ENCODE measurements at regions not wholly inside any gene's neighbourhood (a gene's known extent, or its start where the extent isn't known, plus 50 kb on each side); places are given as distances from the start of the nearest gene placed in this dataset.
"Not testable (repeated sequence)": the region's sequence is repeated elsewhere in the genome, so short reads cannot be mapped to it uniquely, and the experiment has no call there.

DNA sequence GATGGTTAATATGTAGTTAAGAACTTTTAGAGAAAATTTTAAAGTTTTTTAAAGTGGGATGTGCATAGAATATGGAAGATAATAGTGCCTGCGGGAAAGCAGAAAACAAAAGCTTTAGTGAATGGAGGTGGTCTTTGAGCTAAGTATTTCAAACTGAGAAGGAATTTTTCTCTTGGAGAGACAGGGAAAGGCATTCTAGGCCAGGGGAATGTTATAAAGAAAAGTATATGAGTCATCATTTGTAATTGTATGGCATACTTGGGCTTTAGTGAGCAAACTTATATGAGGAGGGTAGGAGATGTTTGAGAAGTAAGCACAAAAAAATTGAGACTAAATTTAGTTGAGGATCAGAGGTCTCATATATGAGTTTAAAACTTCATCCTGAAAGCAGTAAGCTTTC is 467.0 kb downstream of the PPARGC1A start:
- DNase-seq = no peak
- Mint-ChIP-seq H3K9me3 (ENCODE audit: unreplicated experiment) (no peaks in the 10 kb centered on the region), H3K36me3 (ENCODE audit: unreplicated experiment) (no peaks in the 10 kb centered on the region), H3K4me3 (ENCODE audit: unreplicated experiment) (no peak overlapping the region), H3K27me3 (ENCODE audit: unreplicated experiment) (no peaks in the 10 kb centered on the region), H3K27ac (ENCODE audit: unreplicated experiment) (no peak overlapping the region), H3K4me1 (ENCODE audit: low read depth, unreplicated experiment) (peaks cover 2% of the 10 kb centered on the region)
- TF ChIP-seq, protein P1, sequence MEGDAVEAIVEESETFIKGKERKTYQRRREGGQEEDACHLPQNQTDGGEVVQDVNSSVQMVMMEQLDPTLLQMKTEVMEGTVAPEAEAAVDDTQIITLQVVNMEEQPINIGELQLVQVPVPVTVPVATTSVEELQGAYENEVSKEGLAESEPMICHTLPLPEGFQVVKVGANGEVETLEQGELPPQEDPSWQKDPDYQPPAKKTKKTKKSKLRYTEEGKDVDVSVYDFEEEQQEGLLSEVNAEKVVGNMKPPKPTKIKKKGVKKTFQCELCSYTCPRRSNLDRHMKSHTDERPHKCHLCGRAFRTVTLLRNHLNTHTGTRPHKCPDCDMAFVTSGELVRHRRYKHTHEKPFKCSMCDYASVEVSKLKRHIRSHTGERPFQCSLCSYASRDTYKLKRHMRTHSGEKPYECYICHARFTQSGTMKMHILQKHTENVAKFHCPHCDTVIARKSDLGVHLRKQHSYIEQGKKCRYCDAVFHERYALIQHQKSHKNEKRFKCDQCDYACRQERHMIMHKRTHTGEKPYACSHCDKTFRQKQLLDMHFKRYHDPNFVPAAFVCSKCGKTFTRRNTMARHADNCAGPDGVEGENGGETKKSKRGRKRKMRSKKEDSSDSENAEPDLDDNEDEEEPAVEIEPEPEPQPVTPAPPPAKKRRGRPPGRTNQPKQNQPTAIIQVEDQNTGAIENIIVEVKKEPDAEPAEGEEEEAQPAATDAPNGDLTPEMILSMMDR (IDR thresholded peaks at IDR 0.05; ENCODE audit: partially characterized antibody, unreplicated experiment) = no peak

- H3K27me3 Mint-ChIP-seq (ENCODE audit: unreplicated experiment) = no peaks in the 10 kb centered on the region
- DNase-seq = no peak
- no peaks in the 10 kb centered on the region for H3K36me3 Mint-ChIP-seq (ENCODE audit: unreplicated experiment)
- H3K27ac Mint-ChIP-seq (ENCODE audit: unreplicated experiment) = no peak overlapping the region
- no peaks in the 10 kb centered on the region for H3K9me3 Mint-ChIP-seq (ENCODE audit: unreplicated experiment)
- TF ChIP-seq, protein P1 (IDR thresholded peaks at IDR 0.05; ENCODE audit: partially characterized antibody, unreplicated experiment) = no peak
- H3K4me1 Mint-ChIP-seq (ENCODE audit: low read depth, unreplicated experiment) = no peaks in the 10 kb centered on the region
- H3K4me3 Mint-ChIP-seq (ENCODE audit: unreplicated experiment) = no peak overlapping the region
These were observed 476.2 kb downstream of the PPARGC1A start for GRCh38 chr4:23413631-23414030.

- no peak overlapping the region for H3K27ac Mint-ChIP-seq (ENCODE audit: unreplicated experiment)
- H3K9me3 Mint-ChIP-seq (ENCODE audit: unreplicated experiment) = no peaks in the 10 kb centered on the region
- no peaks in the 10 kb centered on the region for H3K36me3 Mint-ChIP-seq (ENCODE audit: unreplicated experiment)
- TF ChIP-seq, protein P1 (IDR thresholded peaks at IDR 0.05; ENCODE audit: partially characterized antibody, unreplicated experiment) = no peak
- no peak for DNase-seq
- no peaks in the 10 kb centered on the region for H3K4me1 Mint-ChIP-seq (ENCODE audit: low read depth, unreplicated experiment)
- H3K27me3 Mint-ChIP-seq (ENCODE audit: unreplicated experiment) = no peaks in the 10 kb centered on the region
- no peak overlapping the region for H3K4me3 Mint-ChIP-seq (ENCODE audit: unreplicated experiment)
These were observed 477.1 kb downstream of the PPARGC1A start for GRCh38 chr4:23412701-23413100.

- not testable (repeated sequence) for H3K9me3 Mint-ChIP-seq (ENCODE audit: unreplicated experiment); H3K27me3 Mint-ChIP-seq (ENCODE audit: unreplicated experiment); H3K4me1 Mint-ChIP-seq (ENCODE audit: low read depth, unreplicated experiment); DNase-seq; H3K36me3 Mint-ChIP-seq (ENCODE audit: unreplicated experiment); H3K27ac Mint-ChIP-seq (ENCODE audit: unreplicated experiment); H3K4me3 Mint-ChIP-seq (ENCODE audit: unreplicated experiment)
These were observed 480.9 kb downstream of the PPARGC1A start for GRCh38 chr4:23408913-23409312.

DNA sequence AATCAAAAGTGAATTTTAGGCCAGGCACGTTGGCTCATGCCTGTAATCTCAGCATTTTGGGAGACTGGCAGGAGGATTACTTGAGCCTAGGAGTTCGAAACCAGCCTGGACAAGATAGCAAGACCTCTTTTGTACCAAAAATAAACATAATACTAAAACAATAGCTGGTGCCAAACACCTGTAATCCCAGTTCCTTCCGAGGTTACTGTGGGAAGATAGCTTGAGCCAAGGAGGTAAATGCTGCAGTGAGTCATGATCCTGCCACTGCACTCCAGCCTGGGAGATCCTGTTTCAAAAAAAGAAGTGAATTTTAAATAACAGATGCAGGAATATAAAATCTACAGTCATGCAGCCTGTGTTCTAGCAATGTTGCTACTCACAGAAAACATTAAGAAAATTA is 488.3 kb downstream of the PPARGC1A start:
- H3K4me1 Mint-ChIP-seq (ENCODE audit: low read depth, unreplicated experiment) = no peaks in the 10 kb centered on the region

More for the DNA sequence above, 488.3 kb downstream of the PPARGC1A start:
- Mint-ChIP-seq H3K9me3 (ENCODE audit: unreplicated experiment) (peaks cover 4% of the 10 kb centered on the region), H3K36me3 (ENCODE audit: unreplicated experiment) (peaks cover 5% of the 10 kb centered on the region), H3K27ac (ENCODE audit: unreplicated experiment) (no peak overlapping the region), H3K27me3 (ENCODE audit: unreplicated experiment) (no peaks in the 10 kb centered on the region), H3K4me3 (ENCODE audit: unreplicated experiment) (no peak overlapping the region)
- TF ChIP-seq, protein P1 (IDR thresholded peaks at IDR 0.05; ENCODE audit: partially characterized antibody, unreplicated experiment) = no peak
- no peak for DNase-seq
